PFSK-1 (cell line): ENCODE measurements at regions not wholly inside any gene's neighbourhood (a gene's known extent, or its start where the extent isn't known, plus 50 kb on each side); places are given as distances from the start of the nearest gene placed in this dataset.

Experiments used
- FOXP2 ChIP-seq: optimal IDR thresholded peaks from 2 replicates; pipeline ENCODE3; 2011; ENCODE audit warnings: borderline replicate concordance, control low read depth, inconsistent platforms; ENCODE audit not compliant: insufficient read depth; ENCODE audit errors: extremely low read length, extremely low read depth
- POLR2AphosphoS5 ChIP-seq: IDR thresholded peaks from 2 replicates; pipeline ENCODE4 v1.6.1; 2012; ENCODE audit warnings: low read depth, mild to moderate bottlenecking, control low read depth, low read length, moderate library complexity
- REST ChIP-seq, 2 experiments: IDR thresholded peaks; 2 replicates each; pipeline versions ENCODE4 v1.6.1 to v1.8.0; 2011 to 2012; ENCODE audit warnings: low read depth in 2 of 2, low read length in 2 of 2, control low read depth in 1 of 2, inconsistent platforms in 1 of 2, mild to moderate bottlenecking in 1 of 2, moderate library complexity in 1 of 2; ENCODE audit not compliant: insufficient read depth in 1 of 2
- SIN3A ChIP-seq: IDR thresholded peaks from 2 replicates; pipeline ENCODE4 v1.6.1; 2012; ENCODE audit warnings: mild to moderate bottlenecking, low read length, moderate library complexity, borderline replicate concordance; ENCODE audit not compliant: insufficient read depth
- TAF1 ChIP-seq: IDR thresholded peaks from 2 replicates; pipeline ENCODE4 v1.6.1; 2012; ENCODE audit warnings: low read length, control low read depth, borderline replicate concordance; ENCODE audit not compliant: insufficient read depth

- TF ChIP-seq POLR2AphosphoS5 (no peak), SIN3A (no peak), TAF1 (no peak), REST (IDR thresholded peaks at IDR 0.05; ENCODE audit: insufficient read depth in 1 of 2, low read depth in 2 of 2, low read length in 2 of 2) (no peak), FOXP2 (no peak)
Observed at GRCh38 chr5:21238786-21239185, 1250.8 kb upstream of the CDH18 start.
